Hematopoietic multipotent progenitor cell treated with erythropoietin and hydrocortisone succinate and interleukin-3 and kit ligand, for 6 days (in vitro differentiated cells): ENCODE measurements at regions not wholly inside any gene's neighbourhood (a gene's known extent, or its start where the extent isn't known, plus 50 kb on each side); places are given as distances from the start of the nearest gene placed in this dataset.
A peak's percentile ranks its signal among the peaks of the same experiment; 100 is the strongest.

Source experiments
- DNase-seq: peaks from one replicate; pipeline ENCODE4 v3.0.0-alpha.2; 2015

DNA sequence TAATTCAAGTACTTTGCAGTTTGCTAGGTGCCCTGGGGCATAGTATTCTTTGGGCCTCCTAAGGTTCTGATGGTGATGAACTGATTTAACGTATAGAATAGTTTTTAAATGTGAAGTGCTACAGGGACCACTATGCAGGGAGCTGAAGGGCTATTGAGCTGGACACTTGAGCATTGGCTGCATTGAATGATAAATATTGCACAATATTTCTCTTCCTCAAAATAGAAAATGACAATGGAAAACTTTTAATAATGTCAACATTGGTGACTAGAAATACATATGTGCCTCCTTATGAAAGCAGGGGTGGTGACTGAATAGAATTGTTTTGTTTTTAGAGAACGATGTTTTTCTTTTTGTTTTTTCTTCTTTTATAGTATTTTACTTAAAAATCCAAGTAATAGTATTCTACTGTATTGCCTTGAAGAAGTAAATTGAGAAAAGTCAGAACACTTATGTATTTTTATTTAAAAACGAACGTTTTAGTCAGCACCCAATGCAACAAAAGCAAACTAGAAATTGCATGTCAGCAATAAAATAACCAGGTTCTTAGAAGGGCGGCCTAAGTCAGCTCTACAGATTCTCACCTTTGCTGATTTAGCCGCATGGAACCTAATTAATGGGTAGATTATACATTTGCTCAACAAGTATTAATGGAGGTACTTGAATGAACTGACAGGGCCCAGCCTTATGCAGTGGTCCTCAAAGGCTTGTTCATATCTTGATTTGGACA, 244.0 kb upstream of the KLF6 start:
- no peak for DNase-seq

DNA sequence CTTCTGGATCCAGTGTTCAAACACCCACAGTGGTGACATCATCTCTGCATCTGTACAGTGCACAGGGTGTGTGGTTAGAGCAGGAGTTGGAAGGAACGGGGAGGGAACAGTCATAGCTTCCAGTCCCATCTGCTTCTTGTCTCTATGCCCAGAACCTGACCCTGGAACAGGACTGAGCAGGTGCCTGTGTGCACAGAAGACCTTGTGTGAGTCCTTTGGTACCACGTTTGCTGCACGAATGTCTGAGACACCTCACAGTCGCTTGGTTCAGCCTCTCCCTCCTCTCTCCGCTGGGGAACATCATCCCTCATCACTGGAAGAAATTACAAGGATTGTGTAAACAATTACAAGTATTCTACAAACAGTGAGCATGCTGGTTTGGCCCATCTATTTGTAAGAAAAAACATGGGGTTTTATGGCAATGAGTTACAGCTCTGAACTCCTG, 243.0 kb upstream of the KLF6 start:
- DNase-seq, result no peak

DNA sequence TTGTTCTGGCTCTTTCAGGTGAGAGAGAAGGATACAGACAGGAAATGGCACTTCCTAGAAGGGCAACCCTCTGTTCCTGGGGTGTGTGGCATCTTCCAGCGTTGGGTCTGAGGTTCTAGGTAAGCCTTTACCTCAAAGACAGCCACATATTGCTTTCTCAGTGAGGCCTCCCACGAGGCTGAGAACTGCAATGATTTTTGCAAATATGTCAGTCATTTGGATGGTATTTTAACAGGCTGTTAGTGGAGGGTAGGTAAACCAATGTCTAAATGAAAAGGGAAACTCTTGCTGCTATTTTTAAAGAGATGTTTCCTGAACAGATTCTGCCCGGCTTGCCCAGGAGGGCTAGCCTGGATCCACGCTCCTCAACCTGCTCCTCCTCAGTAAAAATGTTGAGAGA, 240.3 kb upstream of the KLF6 start:
- DNase-seq, result no peak

DNA sequence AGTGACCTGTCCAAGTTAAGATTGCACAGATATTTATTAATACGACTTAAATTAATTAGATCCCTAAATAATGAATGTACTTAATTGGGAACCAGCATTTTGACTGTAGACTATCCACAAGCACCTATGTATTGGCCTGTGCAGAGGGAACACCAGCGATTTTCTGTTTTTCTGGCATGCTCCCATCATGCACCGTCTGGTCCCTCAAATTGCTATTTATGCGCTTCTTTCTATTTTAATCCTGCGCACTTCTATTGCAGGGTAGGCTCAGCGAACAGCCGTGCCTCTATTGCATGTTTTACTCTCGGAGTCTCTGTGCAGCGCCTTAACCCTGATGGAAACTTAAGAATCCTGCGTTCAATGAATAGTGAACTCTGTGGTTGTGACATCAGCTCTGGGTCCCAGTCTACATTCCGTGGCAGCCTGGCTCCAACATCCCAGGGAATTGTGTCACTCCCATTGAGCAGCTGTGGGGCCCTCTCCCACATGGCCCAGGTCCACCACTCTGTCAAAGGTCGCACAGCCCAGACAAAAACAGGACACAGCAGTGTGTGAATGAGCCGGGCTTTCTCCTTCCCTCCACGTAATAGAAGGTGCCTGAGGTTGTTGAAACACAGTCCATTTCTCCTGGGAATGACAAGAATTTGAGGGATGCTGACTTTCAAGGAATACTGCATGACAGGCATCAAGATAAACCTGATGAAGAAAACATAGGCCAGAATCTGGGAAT, 239.7 kb upstream of the KLF6 start:
- no peak for DNase-seq

DNA sequence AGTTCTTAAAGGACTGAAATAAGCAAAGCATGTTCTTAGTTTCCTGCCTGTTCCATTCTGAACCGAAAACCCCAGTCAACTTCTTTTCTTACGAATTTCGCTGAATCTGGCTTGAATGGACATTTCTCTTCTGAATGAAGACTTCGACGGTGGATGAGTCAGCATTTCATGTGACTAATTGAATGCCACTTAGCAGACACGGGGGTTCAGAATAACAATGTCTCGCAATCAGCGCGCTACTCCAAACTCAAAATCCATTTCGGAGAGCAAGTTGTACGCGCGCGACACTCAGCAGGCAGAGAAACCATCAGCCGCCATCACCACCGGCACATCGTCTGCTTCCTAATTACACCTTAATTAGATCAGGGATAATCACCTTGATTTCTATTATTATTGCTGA, 239.0 kb upstream of the KLF6 start:
- no peak for DNase-seq

DNA sequence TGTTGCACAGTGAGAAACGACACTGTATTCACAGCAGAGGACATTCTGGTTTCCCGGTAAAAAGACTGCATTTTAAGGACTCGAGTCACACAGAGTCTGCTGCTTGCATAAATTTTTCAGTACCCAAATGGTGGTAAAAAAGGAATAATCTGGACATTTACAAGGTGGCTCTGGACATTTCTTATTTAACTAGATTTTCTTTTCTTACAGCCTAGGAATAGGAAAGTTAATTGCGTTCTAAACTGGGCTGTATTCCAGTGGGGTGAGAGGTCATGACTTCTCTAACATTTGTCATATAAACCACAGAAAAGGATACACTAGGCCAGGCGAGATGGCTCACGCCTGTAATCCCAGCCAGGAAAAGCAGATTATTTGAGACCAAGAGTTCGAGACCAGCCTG, 237.5 kb upstream of the KLF6 start:
- DNase-seq, result no peak

DNA sequence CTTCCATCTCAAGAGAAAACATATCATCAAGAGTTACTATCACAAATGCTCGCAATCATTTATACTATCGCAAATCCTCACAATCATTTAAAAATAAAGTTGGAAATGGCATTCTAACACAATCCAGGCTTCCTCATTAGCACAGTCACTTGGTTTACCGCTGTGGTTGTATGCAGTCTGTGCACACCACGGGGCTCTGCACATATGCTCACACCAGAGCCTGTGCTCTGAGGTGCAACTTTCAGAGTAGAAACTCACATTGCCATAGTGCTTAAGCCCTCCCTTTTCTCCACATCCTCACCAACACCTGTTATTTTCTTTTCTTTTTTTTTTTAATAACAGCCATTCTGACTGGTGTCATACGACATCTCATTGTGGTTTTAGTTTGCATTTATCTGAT, 235.6 kb upstream of the KLF6 start:
- no peak for DNase-seq

DNA sequence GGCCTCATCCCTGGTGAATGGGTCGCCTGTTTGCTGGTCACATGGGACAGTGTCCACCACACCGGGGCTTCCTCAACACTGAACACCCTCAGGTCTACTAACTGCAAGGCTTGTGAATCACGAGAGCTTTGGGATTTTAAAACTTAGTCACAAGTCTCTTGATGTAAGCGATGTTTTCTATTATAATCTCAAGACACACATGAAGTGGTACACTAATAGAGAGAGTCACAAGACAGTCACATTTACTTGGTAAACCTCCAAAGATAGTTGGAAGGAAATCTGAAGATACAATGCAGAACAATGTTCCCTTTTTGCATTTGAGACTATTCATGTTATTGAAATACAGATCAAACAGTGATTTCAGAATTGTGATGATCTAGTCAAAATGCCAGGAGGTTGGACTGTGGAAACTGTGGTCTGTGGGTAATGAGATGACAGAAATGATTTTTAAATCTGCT, 233.1 kb upstream of the KLF6 start:
- peak; percentile 18 for DNase-seq

DNA sequence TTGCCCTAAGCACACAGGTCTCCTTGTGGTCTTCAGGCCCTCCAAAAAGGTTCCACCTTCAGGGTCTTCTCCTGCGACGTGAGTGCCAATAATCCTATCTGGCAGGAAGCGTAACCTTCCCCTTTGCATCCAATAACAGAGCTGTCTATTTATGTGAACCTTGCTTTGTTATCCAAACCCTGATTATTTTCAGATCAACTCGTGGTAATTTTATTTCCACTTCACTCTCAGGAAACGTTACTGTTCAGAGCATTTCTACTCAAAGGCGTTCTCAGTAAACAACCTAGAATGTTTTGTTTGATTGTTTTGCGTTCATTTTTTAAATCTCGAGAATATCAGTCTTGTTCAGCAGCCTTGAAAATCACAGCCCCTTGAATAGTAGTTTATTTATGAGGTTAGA, 232.3 kb upstream of the KLF6 start:
- no peak for DNase-seq

DNA sequence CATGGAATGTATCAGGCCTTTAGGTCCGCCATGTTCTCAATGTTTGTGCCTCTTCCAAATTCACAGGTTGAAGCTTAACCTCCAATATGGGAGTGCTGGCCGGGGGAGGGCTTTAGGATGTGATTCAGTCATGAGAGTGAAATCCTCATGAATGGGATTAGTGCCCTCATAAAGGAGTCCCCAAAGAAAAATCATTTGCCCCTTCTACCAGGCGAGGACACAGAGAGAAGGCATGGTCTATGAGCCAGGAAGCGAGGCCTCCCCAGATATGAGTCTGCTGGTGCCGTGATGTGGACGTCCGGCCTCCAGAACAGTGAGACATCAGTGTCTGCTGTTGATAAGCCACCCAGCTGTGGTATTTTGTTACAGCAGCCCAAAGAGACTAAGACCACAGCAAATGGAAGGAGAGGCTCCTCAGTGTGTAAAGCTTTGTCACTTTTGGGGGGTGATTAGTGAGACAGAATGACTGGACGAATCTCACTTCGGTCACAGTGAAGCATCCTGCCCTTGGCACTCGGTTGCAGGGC, 231.3 kb upstream of the KLF6 start:
- peak; percentile 36 for DNase-seq

DNA sequence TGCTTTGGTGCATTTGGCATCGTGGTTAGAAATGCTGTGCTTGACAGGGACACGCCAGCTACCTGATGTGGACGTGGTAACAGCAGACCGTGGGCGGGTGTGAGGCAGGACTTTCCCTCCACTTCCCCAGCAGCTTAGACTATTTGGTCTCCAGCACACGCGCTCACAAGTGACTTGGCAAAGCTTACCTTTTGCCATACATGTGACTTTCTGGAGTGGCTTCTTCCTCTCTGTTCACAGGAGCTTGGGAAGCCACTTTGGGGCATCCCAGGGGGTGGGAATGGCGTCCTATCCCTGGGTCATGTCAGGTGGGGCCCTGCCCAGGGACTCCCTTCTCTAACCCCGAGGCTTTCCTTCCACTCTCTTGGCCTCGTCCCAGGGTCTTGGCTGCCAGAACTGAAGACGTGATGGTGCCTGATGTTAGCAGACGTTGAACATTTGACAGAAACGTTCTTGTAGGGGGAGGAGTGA, 228.7 kb upstream of the KLF6 start:
- no peak for DNase-seq

DNA sequence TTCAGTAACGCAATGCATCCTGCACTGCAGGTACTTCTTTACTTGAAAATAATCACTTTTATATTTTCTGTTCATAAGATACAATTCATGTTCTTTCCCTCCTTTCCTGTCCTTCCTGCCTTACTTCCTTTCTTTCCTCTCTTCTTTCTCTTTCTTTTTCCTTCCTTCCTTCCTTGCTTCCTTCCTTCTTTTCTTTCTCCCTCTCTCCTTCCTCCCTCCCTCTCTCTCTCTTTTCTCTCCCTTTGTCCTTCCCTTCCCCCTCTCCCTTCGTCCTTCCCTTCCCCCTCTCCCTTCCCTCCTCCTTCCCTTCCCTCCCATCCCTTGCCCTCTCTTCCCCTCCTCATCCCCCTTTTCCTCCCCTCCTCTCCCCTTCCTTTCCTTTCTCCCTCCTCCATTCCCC, 227.8 kb upstream of the KLF6 start:
- DNase-seq, result no peak

DNA sequence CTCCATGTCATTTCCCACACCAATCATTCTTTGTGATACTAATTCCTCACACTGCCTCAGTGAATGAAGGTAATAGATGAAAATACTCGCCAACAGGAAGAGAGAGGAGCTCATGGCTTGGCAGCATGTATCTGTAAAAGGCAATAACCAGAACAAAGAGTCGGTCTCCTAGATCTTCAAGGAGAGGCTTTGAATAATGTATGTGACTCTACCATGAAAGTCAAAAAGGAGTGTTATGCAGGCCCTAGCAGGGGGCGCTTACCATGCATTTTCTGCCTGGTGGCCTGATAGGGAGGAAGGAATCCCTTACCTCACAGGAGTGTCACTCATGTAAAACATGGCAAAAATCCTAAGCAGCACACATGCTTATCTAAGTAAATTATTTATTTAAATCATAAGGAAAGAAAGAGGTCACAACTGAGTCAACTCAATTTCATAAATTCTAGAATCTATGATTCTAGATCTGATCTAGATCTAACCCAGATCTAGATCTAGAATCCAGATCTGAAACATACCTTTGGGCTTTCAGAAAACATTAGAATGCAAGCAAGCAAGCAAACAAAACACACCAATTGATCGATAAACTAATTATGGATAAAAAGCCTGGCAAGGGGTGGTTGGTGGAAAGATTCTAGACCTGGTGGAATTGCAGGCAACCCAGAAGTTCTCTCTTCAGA, 226.3 kb upstream of the KLF6 start:
- no peak for DNase-seq

DNA sequence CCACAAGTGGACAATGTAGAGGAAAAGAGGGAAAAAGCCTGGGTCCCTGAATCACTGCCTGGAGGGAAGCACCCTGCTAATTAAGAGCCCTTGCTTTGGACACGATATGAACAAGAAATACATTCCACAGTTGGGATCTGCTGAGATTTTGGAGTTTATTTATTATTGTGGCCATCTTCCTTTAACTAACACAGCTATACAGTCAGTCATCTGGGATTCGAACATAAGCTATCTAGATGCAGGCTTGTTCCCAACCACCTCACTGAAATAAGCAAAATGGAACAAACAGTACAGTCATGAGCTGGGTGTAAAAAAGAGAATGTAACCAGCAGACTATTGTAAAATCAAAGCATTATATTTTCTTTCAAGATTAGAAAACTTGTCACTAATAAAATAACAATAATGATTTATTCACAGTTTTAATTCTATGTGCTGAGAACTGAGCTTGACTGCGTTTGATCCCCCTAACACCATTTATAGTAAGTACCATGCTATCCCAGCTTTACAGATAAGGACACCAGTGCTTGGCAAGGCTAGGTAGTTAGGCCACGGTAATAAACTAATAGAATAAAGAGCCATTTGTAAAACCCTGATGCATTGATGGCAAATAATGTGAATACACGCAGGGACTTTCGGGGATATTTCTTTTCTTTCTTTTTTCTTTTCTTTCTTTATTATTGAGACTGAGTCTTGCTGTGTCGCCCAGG, 223.8 kb upstream of the KLF6 start:
- DNase-seq, result no peak

DNA sequence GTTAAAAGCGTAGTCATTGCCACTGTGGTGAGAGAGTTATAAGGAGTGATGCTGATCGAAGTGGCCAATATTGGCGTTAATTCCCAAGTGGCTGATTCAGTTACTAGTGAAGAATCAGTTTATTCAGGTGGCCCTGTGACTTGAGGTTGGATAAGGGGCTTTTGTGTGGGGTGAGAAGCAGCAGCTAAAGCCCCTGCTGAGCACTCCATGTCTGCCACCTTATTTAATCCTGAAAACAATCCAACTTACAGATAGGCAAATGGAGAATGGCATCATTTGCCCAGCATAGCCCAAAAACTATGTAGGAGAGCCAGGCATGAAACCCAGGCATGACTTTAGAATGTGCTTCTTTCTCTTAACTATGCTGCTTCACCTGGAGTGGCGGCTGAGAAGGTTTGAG, 222.8 kb upstream of the KLF6 start:
- no peak for DNase-seq

DNA sequence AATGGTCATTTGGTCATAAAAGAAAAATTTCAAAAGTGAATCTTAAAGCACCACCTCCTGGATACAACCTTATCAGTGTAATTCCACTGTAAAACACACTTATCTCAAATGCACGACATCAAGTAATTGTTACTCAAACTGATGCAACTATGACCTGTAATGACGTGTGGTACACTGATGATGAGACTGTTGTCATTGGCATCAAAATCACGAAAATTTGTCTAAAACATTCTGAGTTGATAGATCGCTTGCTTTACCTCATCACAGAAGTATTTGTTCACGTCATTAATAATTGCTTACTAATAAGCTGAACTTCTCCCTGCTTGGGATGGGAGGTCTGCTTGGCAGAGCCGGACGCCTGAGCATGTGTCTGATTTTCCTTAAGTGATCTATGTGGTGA, 221.8 kb upstream of the KLF6 start:
- DNase-seq, result no peak

DNA sequence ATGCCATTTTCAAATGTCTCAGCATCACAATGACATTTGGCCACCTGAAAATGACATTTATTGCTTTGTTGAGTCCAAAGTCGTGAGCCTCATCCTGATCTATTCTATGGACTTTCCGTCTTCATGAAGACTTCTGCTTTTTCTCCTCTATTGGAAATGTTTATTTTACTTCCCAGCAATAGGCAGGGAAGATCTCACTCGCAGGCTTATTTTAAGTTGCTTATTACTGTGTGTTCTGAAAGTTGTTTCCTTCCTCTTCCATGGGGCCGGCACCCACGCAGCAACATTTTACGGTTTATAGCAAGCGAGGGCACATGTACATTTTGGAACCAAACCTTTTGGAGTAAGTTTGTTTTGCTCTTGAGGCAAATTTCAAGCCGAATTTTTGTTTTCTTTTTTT, 221.0 kb upstream of the KLF6 start:
- no peak for DNase-seq

DNA sequence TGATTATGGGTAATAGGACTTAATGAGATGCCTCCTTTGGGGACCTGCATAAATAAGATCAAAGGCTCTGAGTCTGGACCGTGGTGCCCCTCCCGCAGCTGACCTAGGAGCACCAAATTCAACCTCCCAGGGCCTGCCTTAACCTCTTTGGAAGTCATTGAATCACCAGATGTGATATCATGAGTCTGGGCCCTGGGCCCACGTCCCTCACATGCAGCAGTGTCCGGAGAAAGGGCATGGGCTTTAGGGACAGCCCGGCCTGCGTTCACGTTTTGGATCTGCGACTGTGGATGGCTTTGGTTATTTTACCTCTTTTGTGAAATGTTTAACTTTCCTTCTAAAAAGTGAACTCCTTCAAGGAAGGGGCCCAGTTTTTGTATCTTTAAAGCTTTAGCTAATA, 220.0 kb upstream of the KLF6 start:
- no peak for DNase-seq

DNA sequence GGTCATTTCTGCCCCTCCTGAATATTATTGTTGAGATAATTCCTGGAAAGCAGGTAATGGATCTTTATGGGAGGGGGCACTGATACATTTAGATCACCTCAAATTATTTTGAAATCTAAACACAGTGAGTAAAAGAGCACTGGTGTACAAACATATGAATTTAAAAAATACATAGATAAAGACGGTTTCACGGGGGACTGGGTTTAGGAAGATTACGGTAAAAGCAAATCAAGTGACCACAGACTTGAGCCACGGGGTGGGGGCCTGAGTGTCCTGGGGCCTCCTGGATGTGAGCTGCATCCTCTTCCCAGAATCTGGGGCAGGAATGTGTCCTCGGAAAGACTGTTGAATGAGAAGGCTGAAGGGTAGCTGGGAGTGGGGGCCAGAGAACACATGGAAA, 219.1 kb upstream of the KLF6 start:
- DNase-seq, result no peak

DNA sequence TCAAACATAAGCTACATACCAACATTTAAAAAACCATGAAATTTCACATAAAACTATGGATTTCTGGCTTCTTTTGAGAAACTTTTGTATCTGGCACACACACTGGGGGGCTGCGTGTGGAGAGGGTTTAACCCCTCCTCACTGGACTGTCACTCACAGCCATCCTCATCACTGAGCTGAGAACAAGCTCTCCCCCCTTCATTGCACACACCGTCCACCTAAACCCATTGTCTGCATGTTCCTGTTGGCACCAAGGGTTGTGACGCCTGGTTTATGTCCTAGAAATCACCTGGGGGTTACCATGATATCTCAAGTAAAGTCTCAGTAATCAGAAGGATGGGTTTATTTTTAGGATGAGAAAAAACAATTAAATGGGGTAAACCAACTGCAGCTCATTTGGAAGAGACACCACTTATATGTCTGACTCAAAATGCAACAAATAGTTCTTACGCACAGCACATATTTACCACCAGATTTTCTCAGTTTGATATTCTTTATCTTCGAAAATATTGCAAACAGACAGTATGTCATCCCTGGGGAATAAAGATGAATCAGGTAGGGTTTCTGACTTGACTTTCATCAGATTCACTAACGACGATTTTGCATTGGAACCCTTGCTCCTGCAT, 218.5 kb upstream of the KLF6 start:
- no peak for DNase-seq

DNA sequence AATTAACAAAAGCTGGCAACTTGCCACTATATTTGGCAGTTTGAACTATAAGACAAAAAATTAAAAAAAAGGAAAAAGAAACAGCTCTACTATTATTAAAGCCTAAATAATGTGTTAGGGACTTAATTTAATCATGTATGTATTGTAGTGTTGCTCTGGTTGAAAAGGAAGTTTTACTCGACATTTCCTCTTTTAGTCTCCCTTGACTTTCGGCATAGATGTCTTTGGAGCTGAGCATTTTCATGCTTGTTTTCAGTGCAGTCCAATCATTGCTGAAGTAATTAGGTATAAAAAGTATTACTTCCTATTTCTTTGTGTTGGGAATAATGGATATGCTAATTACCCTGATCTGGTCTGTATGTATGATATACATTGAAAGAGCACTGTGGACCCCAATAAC, 216.8 kb upstream of the KLF6 start:
- DNase-seq, result no peak

DNA sequence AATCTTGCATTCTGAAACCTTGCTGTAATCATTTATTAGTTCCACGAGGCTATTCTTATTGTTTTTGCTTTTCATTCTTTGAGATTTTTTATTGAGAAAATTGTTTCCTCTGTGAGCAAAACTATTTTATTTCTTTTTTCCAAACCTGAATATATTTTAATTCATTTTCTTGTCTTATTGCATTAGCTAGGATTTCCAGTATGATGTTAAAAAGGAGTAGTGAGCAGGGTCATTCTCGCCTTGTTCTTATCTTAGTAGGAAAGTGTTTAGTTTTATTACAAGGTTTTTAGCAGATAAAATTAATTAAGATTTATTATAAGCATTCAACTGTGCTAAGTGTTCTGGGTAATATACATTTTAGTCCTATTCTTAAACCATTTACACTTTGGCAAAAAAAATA, 214.6 kb upstream of the KLF6 start:
- no peak for DNase-seq

DNA sequence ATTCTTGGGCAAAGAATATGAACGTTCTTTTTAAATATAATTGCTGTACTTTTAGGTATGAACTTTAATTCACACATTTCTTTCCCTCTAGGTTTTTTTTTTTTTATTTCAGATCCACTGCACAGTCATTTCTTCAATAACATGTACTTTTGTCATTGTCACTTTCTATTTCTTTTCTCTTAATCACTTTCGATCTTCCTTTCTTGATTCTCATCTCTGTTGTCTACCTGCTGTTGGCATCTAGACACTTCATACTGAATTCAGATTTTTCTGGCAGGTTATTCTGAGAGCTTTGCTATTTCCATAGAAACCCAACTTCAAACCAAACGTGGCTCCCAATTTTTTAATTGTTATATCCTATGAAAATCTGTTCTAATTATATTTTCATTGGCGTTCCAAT, 211.7 kb upstream of the KLF6 start:
- DNase-seq, result no peak
